NCI-H2107 treated with DMSO at 0.1 percent for 48 hours (cell line): ENCODE measurements at regions not wholly inside any gene's neighbourhood (a gene's known extent, or its start where the extent isn't known, plus 50 kb on each side); places are given as distances from the start of the nearest gene placed in this dataset.

Source experiments
- DNase-seq: peaks from one replicate; lab custom pipeline; 2025; ENCODE audit not compliant: unreplicated experiment; lab: John Stamatoyannopoulos, UW

- DNase-seq: no peak
Measured at GRCh38 chr20:20939006-20939405, 167.2 kb downstream of the LINC00237 start.

GRCh38 chr20:20938599-20938998 is 167.6 kb downstream of the LINC00237 start:
- DNase-seq: no peak

DNA sequence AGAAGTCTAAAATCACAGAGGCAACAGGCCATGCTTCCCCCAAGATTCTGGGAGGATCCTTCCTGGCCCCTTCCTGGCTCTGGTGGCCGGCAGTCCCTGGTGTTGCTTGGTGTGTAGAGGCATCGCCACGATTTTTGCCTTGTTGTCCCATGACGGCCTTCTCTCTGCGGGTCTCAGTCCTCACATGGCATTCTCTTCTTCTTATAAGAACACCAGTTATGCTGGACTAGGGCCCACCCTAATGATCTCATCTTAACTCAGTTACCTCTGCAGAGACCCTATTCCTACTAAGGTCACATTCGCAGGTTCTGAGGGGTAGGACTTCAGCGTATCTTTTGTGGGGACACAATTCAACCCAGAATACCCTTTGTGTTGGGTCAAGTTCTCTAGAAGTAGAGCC is 168.0 kb downstream of the LINC00237 start:
- no peak for DNase-seq

DNA sequence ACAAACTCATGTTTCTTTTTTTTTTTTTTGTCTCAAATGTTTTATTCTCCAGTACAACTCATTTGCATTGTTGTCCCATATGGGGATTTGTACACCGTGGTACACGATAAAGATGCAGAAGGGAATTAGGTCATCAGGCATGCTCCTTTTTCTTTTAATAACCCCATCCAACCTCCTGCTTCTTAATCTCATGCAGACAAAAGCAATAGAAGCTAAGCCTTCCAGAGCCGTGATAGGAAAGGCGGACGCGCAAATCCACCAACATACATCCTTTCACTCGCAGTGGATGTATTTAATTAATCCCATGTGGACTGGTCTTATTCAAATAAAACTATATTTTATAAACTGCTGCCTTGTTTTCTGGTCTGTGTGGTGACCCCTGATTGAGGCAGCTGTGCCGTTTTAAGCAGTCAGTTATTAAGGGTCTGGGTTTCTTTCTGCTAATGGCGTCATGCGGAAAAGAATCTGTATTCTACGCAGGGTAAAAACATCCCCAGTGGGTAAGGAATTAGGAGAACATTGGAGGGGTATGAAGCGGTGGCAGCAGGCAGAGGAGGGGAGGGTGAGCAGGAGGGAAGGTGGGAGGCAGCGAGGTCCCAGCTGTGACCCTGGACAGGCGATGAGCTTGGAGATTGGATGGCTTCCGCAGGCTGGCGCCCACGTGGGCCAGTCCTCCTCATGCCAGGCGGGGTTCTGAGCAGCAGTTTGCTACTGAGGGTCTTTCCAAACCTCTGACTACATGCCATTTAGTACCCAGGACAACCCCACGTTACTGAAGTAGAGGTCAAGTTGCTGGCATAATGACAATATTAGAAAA is 172.8 kb downstream of the LINC00237 start:
- no peak for DNase-seq

DNA sequence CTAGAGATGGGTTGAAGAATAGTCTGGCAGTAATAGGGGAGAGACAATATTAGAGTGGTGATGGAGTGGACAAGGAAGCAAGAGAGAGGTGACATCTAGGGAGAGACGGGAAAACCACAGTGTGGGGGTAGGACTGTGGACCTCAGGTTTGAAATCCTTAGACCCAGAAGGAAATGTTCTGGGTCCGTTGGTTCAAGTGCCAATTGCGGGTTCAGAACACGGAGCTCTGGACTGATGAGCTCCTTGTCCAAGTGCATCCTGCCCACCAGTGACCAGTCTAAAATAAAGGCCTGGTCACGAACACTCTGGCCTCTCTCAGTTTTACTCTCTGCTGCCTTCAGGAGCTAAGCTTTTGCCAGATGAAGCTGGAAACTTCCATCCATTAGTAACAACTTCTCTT is 174.0 kb downstream of the LINC00237 start:
- no peak for DNase-seq

GRCh38 chr20:20931632-20932031 is 174.5 kb downstream of the LINC00237 start:
- DNase-seq: no peak

DNA sequence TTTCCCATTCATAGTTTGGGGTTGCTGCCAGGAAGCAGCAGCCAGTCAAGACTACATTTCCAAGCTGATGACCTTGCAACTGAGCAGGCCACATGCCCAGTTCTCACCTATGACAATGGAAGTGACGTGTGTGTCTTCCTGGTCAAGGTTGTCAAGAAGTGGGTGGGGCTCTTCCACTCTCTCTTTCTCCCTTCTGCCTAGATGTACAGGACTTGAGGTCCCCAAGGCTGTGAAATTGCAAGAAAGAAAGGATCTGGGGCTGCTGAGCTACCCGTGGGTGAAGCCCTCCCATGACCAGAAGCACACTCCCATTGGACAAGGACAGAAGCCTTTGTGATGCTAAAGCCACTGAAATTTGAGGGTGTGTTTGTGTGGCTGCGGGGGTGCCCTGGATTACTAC is 175.1 kb downstream of the LINC00237 start:
- no peak for DNase-seq

- no peak for DNase-seq
Measured at GRCh38 chr20:20930500-20930899, 175.7 kb downstream of the LINC00237 start.

DNA sequence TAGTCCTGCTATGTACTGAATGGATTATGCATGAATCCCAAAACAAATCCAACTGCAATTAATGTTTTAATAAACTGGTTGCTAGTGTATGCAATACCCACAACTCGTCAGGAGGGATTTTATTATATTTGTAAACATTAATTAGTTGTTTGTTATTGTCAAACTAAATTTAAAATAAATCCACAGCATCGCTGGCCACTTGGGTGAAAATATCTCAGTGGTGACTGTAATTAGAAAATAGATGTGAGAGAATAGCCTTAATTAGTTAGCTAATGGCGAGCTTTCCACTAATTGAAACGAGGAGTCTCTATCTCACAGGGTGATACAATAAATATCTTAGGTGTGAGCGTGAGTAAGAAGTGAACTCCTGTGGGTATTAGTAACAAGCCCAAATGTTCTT is 176.8 kb downstream of the LINC00237 start:
- no peak for DNase-seq

DNA sequence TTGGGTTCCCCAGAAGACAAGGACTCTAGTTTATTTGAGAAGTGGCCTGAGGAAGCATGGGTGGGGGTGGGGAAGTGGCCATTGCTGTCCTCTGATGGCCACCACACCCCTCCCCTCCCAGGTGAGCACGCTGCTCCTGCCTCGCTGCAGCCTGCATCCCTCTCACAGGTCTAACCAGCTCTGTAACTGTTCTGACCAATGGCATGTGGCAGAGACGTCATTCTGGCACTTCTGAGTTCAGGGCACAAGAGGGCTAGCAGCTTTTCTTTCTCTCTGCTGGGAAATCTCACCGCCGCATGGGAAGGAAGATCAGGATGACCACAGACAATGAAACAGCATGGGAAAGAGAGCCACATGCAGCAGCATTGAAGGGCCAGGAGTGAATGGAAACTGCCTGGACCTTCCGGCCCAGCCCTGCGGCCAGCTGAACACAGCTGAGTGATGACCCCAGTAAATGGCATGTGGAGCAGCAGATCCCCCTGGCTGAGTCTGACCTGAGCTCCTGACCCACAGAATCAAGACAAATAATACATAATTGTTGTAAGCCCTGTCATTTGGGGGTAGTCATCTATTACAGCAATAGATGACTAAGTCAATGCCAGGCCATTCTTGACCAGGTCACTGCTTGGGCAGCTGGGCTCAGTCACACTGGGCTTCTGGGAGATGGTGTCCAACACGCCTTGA is 179.8 kb downstream of the LINC00237 start:
- no peak for DNase-seq

DNA sequence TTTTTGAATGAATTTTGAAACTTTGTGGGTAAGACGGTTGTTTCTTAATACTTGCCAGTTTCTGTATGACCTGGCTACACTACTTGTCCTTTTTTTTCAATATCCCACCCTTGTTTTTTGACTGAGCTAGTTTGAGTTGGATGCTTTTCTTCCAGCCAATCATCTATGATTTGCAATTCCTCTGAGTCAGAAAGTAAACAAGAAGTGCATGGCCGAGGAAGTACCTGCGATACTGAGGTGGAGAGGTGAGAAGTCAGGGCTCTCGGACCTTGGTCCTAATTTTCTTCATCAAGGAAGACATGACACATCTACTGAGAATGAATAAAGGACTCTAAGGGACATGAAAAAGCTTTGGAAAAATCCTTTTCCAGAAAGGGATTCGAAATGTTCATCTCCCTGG is 185.7 kb downstream of the LINC00237 start:
- DNase-seq: no peak

DNA sequence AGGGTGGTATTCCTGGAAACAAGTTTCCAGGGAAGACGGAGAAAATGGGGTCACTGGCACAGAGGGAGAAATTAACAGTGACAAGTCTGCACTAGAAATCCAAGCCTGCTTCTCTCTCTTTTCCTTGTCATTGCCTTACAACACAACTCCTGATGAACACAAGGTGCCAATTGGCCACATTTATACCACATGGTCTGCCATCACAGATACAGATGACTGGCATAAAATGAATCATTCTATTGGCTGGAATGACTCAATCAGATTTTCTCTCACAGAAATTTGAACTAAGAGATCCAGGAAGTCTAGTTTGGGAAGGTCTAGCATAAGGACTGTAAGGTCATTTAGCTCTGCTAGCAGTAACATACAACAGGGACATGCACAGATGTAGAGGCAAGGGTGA is 190.3 kb downstream of the LINC00237 start:
- DNase-seq: no peak

GRCh38 chr20:20904501-20904831 is 192.0 kb upstream of the RALGAPA2 start:
- DNase-seq: no peak

DNA sequence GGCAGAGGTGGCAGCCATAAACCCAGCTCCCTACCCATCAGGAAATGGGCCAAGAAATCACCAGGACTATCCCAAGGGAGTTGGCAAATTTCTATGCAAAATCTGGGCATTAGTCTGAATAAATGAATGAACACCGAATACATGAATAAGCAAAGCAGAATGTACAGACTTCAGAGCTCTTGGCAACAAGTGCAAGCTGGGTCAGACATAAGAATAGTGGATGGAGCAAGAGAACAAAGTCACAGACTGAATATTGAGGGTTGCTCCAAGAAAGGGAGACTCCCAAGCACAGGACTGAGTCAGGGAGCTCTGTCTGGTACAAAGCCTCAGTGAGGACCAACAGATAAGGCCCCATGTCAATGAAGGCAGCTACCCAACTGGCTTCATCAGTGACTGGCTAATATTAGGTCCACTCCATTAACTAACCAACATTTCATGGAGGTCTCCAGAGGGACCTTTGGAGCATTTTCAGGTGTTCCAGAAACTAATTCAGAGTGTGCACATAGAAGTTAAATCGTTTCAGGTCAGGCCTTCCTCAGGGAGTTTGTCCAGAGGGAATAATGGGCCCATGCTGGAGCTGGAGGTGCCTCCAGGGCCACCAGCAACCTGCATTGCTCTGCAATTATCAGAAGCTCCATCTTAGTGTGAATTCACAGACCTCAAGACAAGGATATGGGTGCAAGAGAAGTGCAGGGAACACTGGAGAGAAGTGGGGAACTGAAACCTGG is 191.5 kb upstream of the RALGAPA2 start:
- DNase-seq: no peak

- DNase-seq: no peak
Measured at GRCh38 chr20:20897922-20898321, 185.5 kb upstream of the RALGAPA2 start.

DNA sequence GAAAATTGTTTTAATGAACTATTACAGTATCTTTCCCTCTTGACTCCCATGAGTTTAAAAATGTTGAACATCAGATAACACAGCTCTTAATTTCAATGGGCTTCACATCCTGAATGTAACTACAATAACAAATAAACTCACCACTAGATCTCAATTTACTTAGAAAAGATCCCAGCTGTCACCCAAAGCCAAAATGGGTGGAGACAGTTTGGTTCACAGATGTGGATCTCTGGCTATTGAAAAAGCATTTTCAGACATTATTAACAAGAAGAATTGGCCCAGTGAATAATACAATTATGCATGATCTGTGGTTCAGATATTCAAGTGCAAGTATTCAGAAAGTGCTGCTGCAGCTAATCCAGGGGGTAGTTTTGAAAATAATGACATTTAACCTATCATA is 184.7 kb upstream of the RALGAPA2 start:
- no peak for DNase-seq

DNA sequence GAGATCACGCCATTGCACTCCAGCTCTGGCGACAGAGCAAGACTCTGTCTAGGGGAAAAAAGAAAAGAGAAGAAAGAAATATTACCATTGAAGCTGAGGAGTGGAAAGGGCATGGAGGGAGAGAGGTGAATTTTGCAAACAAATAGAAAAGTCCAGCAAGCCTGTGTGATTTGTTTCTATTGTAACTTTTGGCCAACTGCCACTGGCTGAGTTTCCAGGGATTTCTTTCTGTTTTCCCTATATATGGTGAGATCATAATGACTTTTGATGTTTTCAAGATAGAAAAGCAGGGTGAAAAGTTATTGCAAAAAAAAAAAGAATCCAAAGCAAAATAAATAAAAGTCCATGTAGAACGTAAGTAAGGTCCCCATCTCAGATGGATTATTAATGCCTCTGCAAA is 184.2 kb upstream of the RALGAPA2 start:
- no peak for DNase-seq

DNA sequence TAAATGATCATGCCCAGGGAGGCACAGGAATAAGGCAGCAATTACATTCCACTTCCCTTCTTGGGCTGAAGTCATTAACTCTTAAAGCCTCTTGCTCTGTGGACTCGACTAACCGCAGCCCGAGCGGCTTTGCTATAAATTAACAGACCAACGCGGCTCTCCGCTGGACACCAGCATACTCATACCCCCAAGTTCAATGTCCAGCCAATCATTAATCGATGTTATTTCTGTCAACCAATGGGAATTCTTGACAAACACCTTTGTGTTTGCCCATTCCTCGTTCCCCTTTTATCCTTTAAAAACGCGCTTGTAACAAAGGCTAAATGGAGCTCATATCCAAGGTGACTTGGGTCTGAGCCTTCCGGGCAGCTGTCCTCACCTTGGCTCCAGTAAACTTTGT is 183.1 kb upstream of the RALGAPA2 start:
- DNase-seq: no peak

GRCh38 chr20:20894753-20895152 is 182.3 kb upstream of the RALGAPA2 start:
- DNase-seq: no peak

DNA sequence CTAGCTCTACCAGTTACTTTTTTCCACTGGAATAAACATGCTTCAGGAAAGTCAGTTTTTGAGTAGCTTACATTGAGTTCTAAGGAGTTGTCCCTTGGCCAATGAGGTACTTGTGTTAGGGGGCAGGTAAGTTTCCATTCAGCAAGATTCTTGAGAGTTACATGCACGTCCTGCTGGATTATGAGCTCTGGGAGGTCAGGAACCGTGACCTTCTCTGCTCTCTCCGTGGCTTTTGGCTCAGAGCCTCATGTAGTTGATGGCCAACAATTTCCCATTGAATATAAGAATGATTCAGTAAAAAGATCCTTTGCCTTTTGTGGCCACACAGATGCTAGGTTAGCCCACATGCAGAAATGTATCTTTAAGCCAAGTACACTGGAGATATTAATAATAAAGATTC is 181.8 kb upstream of the RALGAPA2 start:
- no peak for DNase-seq

DNA sequence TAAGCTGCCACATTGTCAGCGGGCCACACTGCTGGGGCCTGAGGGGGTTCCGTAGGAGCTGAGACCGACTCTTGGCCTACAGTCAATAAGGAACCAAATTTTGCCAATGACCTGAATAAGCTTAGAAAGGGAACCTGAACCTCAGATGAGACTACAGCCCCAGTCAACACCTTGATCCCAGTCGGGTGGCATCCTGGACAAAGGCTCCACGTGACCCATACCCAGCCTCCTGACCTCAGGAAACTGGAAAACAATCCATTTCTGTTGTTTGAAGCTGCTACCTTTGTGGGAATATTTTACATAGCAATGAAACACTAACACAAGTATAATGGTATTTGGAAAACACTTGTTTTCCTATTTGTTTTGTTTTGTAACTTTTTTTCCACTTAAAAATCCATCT is 179.9 kb upstream of the RALGAPA2 start:
- no peak for DNase-seq

- DNase-seq: no peak
Measured at GRCh38 chr20:20890751-20891150, 178.3 kb upstream of the RALGAPA2 start.
